CD4-positive, alpha-beta T cell treated with Interleukin-17A for 4 hours (primary cell): ENCODE measurements at regions not wholly inside any gene's neighbourhood (a gene's known extent, or its start where the extent isn't known, plus 50 kb on each side); places are given as distances from the start of the nearest gene placed in this dataset.
"Not testable (repeated sequence)": the region's sequence is repeated elsewhere in the genome, so short reads cannot be mapped to it uniquely, and the experiment has no call there.

Source experiments
- DNase-seq: peaks from one replicate; pipeline ENCODE4 v3.0.0-alpha.2; 2020; ENCODE audit warnings: mixed read lengths

GRCh38 chr11:82194521-82194920 lies 539.1 kb downstream of the FAM181B start:
- DNase-seq = no peak

GRCh38 chr11:82191695-82192094 lies 542.0 kb downstream of the FAM181B start:
- DNase-seq = no peak

- no peak for DNase-seq
Observed at GRCh38 chr11:82185925-82186324, 547.7 kb downstream of the FAM181B start.

- no peak for DNase-seq
Observed at GRCh38 chr11:82184966-82185365, 548.7 kb downstream of the FAM181B start.

GRCh38 chr11:82183346-82183745 lies 550.3 kb downstream of the FAM181B start:
- DNase-seq = no peak

GRCh38 chr11:82182697-82183096 lies 551.0 kb downstream of the FAM181B start:
- DNase-seq = not testable (repeated sequence)

GRCh38 chr11:82181796-82182195 lies 551.9 kb downstream of the FAM181B start:
- DNase-seq = not testable (repeated sequence)

- DNase-seq = no peak
Observed at GRCh38 chr11:82176945-82177344, 556.7 kb downstream of the FAM181B start.

GRCh38 chr11:82176365-82176764 lies 557.3 kb downstream of the FAM181B start:
- DNase-seq = no peak

- no peak for DNase-seq
Observed at GRCh38 chr11:82174610-82175009, 559.1 kb downstream of the FAM181B start.

GRCh38 chr11:82146789-82147188 lies 586.9 kb downstream of the FAM181B start:
- DNase-seq = no peak

- no peak for DNase-seq
Observed at GRCh38 chr11:82118946-82119345, 614.7 kb downstream of the FAM181B start.

GRCh38 chr11:82117362-82117761 lies 616.3 kb downstream of the FAM181B start:
- no peak for DNase-seq

GRCh38 chr11:82105331-82105998 lies 628.2 kb downstream of the FAM181B start:
- DNase-seq = no peak

GRCh38 chr11:82092904-82093303 lies 640.8 kb downstream of the FAM181B start:
- DNase-seq = no peak

GRCh38 chr11:82089426-82089825 lies 644.2 kb downstream of the FAM181B start:
- no peak for DNase-seq

- no peak for DNase-seq
Observed at GRCh38 chr11:82085493-82085892, 648.2 kb downstream of the FAM181B start.

GRCh38 chr11:82082976-82083375 lies 650.7 kb downstream of the FAM181B start:
- DNase-seq = no peak

- DNase-seq = no peak
Observed at GRCh38 chr11:82080160-82080559, 653.5 kb downstream of the FAM181B start.

GRCh38 chr11:82076126-82076525 lies 657.5 kb downstream of the FAM181B start:
- no peak for DNase-seq

GRCh38 chr11:82059505-82059904 lies 674.2 kb downstream of the FAM181B start:
- no peak for DNase-seq

- no peak for DNase-seq
Observed at GRCh38 chr11:82056450-82056849, 677.2 kb downstream of the FAM181B start.

- DNase-seq = no peak
Observed at GRCh38 chr11:82049199-82049598, 684.5 kb downstream of the FAM181B start.

GRCh38 chr11:82047200-82047599 lies 686.5 kb downstream of the FAM181B start:
- no peak for DNase-seq

- DNase-seq = no peak
Observed at GRCh38 chr11:82046778-82047177, 686.9 kb downstream of the FAM181B start.
